ENCODE measurements at regions not wholly inside any gene's neighbourhood (a gene's known extent, or its start where the extent isn't known, plus 50 kb on each side); places are given as distances from the start of the nearest gene placed in this dataset.
A peak's percentile ranks its signal among the peaks of the same experiment; 100 is the strongest.

DNA sequence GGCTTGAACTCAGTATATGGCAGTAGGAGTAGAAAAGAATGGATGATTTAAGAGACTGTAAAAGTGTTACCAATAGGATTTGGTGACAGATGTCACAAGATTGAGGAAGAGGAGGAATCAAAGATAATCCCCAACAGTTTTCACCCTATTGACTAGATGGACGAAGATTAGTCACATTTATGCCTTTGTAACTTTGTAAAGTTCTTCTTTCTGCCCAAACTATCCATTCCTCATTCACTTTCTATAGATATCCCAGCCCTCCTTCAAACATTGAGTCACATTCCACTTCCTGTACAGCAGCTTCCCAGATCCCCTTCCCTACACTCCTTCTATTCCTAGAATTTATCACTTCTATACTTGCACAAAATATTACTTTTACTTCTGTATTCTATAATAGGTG is 207.9 kb downstream of the BTG1 start:
- Histone ChIP-seq H3K4me2 (ENCODE audit: low read length) (no peak overlapping the region), H3K27ac (ENCODE audit: low read depth, low read length) (no peak overlapping the region), H3K4me1 (ENCODE audit: insufficient read depth, low read length) (no peaks in the 10 kb centered on the region), H3K27me3 (ENCODE audit: insufficient read depth, low read length) (no peaks in the 10 kb centered on the region), H3K36me3 (ENCODE audit: insufficient read depth, low read length) (no peaks in the 10 kb centered on the region), H3K9ac (ENCODE audit: low read length) (no peak overlapping the region), H4K20me1 (ENCODE audit: insufficient read depth, low read length) (no peaks in the 10 kb centered on the region), H3K79me2 (ENCODE audit: insufficient read depth, low read length) (no peaks in the 10 kb centered on the region), H2AFZ (ENCODE audit: low read depth, low read length) (peak overlapping the region; percentile 0), H3K4me3 (ENCODE audit: insufficient read depth, low read depth, low read length) (no peak overlapping the region), H3K9me3 (ENCODE audit: insufficient read depth, low read depth, low read length) (no peaks in the 10 kb centered on the region)
- H3K9me3 Mint-ChIP-seq (ENCODE audit: unreplicated experiment) = no peaks in the 10 kb centered on the region
- no peaks in the 10 kb centered on the region for H3K36me3 Mint-ChIP-seq (ENCODE audit: low read depth, unreplicated experiment)
- TF ChIP-seq, protein P1, sequence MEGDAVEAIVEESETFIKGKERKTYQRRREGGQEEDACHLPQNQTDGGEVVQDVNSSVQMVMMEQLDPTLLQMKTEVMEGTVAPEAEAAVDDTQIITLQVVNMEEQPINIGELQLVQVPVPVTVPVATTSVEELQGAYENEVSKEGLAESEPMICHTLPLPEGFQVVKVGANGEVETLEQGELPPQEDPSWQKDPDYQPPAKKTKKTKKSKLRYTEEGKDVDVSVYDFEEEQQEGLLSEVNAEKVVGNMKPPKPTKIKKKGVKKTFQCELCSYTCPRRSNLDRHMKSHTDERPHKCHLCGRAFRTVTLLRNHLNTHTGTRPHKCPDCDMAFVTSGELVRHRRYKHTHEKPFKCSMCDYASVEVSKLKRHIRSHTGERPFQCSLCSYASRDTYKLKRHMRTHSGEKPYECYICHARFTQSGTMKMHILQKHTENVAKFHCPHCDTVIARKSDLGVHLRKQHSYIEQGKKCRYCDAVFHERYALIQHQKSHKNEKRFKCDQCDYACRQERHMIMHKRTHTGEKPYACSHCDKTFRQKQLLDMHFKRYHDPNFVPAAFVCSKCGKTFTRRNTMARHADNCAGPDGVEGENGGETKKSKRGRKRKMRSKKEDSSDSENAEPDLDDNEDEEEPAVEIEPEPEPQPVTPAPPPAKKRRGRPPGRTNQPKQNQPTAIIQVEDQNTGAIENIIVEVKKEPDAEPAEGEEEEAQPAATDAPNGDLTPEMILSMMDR (IDR thresholded peaks at IDR 0.05; ENCODE audit: insufficient read depth, low read depth, low read length) = no peak
- no peak for TF ChIP-seq EZH2 (IDR thresholded peaks at IDR 0.05; ENCODE audit: insufficient read depth, low read length)
- H3K27ac Mint-ChIP-seq (ENCODE audit: unreplicated experiment) = no peak overlapping the region
- DNase-seq (ENCODE audit: low read depth) (no peak), FAIRE-seq (no peak)
- no peak overlapping the region for H3K4me3 Mint-ChIP-seq (ENCODE audit: unreplicated experiment)
- peaks cover 2% of the 10 kb centered on the region for H3K4me1 Mint-ChIP-seq (ENCODE audit: low read depth, unreplicated experiment)
- H3K27me3 Mint-ChIP-seq (ENCODE audit: low read depth, unreplicated experiment) = no peaks in the 10 kb centered on the region

DNA sequence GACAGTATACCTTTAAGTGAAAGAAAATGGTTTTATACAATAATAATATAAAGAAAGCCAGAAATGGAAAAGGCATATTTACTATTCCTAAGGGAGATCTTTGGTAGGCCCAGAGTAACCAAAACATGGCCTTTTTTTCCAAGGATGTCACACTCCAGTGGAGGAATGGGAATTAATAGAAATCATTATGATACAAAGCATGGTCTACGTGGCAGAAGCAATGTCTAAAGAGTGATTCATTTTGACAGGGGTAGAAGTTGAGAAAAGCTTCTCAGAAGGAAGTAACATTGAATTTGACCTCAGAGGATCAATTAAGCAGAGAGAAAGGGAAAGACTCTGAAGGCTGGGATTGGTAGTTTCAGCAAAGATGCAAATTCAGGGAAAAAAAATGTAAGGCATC is 208.6 kb downstream of the BTG1 start:
- peaks cover 2% of the 10 kb centered on the region for H3K4me1 Mint-ChIP-seq (ENCODE audit: low read depth, unreplicated experiment)
- DNase-seq (ENCODE audit: low read depth) (no peak), FAIRE-seq (no peak)
- H3K27me3 Mint-ChIP-seq (ENCODE audit: low read depth, unreplicated experiment) = no peaks in the 10 kb centered on the region
- H4K20me1 ChIP-seq (ENCODE audit: insufficient read depth, low read length) = no peaks in the 10 kb centered on the region
- no peaks in the 10 kb centered on the region for H3K9me3 Mint-ChIP-seq (ENCODE audit: unreplicated experiment)
- no peak overlapping the region for H3K27ac ChIP-seq (ENCODE audit: low read depth, low read length)
- no peak overlapping the region for H3K4me2 ChIP-seq (ENCODE audit: low read length)
- no peaks in the 10 kb centered on the region for H3K36me3 Mint-ChIP-seq (ENCODE audit: low read depth, unreplicated experiment)
- no peaks in the 10 kb centered on the region for H3K4me1 ChIP-seq (ENCODE audit: insufficient read depth, low read length)
- no peaks in the 10 kb centered on the region for H3K79me2 ChIP-seq (ENCODE audit: insufficient read depth, low read length)
- H3K9me3 ChIP-seq (ENCODE audit: insufficient read depth, low read depth, low read length) = no peaks in the 10 kb centered on the region
- H3K27me3 ChIP-seq (ENCODE audit: insufficient read depth, low read length) = no peaks in the 10 kb centered on the region
- TF ChIP-seq EZH2 (IDR thresholded peaks at IDR 0.05; ENCODE audit: insufficient read depth, low read length) = no peak
- TF ChIP-seq, protein P1 (IDR thresholded peaks at IDR 0.05; ENCODE audit: insufficient read depth, low read depth, low read length) = no peak
- no peak overlapping the region for H3K9ac ChIP-seq (ENCODE audit: low read length)
- H3K36me3 ChIP-seq (ENCODE audit: insufficient read depth, low read length) = no peaks in the 10 kb centered on the region
- H3K4me3 Mint-ChIP-seq (ENCODE audit: unreplicated experiment) = no peak overlapping the region
- no peak overlapping the region for H3K27ac Mint-ChIP-seq (ENCODE audit: unreplicated experiment)
- H2AFZ ChIP-seq (ENCODE audit: low read depth, low read length) = no peak overlapping the region
- H3K4me3 ChIP-seq (ENCODE audit: insufficient read depth, low read depth, low read length) = no peak overlapping the region

DNA sequence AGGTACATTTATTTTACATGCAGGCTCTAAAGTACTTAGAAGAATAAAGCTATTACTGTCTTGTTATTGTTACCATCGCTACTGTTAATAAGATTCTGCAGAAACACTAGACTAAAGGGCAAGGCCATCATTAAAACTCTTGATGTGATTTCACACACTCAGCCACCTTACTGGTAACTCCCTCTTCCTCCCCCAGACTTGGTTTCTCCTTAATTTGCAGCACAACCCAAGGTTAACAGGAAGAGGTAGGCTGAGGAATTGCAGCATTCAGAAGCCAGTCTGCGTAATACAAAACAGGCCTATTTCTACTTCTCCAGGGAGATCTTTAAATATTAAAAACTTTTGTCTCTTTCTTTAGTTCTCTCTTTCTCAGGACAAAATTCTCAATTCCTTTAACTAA is 210.3 kb downstream of the BTG1 start:
- H3K27ac Mint-ChIP-seq (ENCODE audit: unreplicated experiment) = no peak overlapping the region
- no peak overlapping the region for H3K9ac ChIP-seq (ENCODE audit: low read length)
- H3K36me3 ChIP-seq (ENCODE audit: insufficient read depth, low read length) = no peaks in the 10 kb centered on the region
- no peak overlapping the region for H3K4me3 Mint-ChIP-seq (ENCODE audit: unreplicated experiment)
- DNase-seq (ENCODE audit: low read depth) = no peak
- no peaks in the 10 kb centered on the region for H3K36me3 Mint-ChIP-seq (ENCODE audit: low read depth, unreplicated experiment)
- H3K4me1 Mint-ChIP-seq (ENCODE audit: low read depth, unreplicated experiment) = peaks cover 2% of the 10 kb centered on the region
- H4K20me1 ChIP-seq (ENCODE audit: insufficient read depth, low read length) = no peaks in the 10 kb centered on the region
- no peak overlapping the region for H3K4me3 ChIP-seq (ENCODE audit: insufficient read depth, low read depth, low read length)
- H3K4me1 ChIP-seq (ENCODE audit: insufficient read depth, low read length) = no peaks in the 10 kb centered on the region
- H3K27me3 ChIP-seq (ENCODE audit: insufficient read depth, low read length) = no peaks in the 10 kb centered on the region
- no peak overlapping the region for H2AFZ ChIP-seq (ENCODE audit: low read depth, low read length)
- no peaks in the 10 kb centered on the region for H3K9me3 Mint-ChIP-seq (ENCODE audit: unreplicated experiment)
- FAIRE-seq = no peak
- H3K9me3 ChIP-seq (ENCODE audit: insufficient read depth, low read depth, low read length) = no peaks in the 10 kb centered on the region
- H3K79me2 ChIP-seq (ENCODE audit: insufficient read depth, low read length) = no peaks in the 10 kb centered on the region
- no peak for TF ChIP-seq EZH2 (IDR thresholded peaks at IDR 0.05; ENCODE audit: insufficient read depth, low read length)
- TF ChIP-seq, protein P1 (IDR thresholded peaks at IDR 0.05; ENCODE audit: insufficient read depth, low read depth, low read length) = no peak
- H3K4me2 ChIP-seq (ENCODE audit: low read length) = no peak overlapping the region
- H3K27me3 Mint-ChIP-seq (ENCODE audit: low read depth, unreplicated experiment) = no peaks in the 10 kb centered on the region
- H3K27ac ChIP-seq (ENCODE audit: low read depth, low read length) = no peak overlapping the region
